SKM-1 treated with dmso at 0.1 percent for 144 hours (cell line): ENCODE measurements at regions not wholly inside any gene's neighbourhood (a gene's known extent, or its start where the extent isn't known, plus 50 kb on each side); places are given as distances from the start of the nearest gene placed in this dataset.
"Not testable (repeated sequence)": the region's sequence is repeated elsewhere in the genome, so short reads cannot be mapped to it uniquely, and the experiment has no call there.

Source experiments
- DNase-seq: peaks from one replicate; lab custom pipeline; 2025; ENCODE audit not compliant: unreplicated experiment; lab: John Stamatoyannopoulos, UW

GRCh38 chr7:114364151-114364550, 50.5 kb upstream of the FOXP2 start:
- no peak for DNase-seq

GRCh38 chr7:114363292-114363691, 51.3 kb upstream of the FOXP2 start:
- no peak for DNase-seq

- no peak for DNase-seq
Measured at GRCh38 chr7:114358911-114359310, 55.7 kb upstream of the FOXP2 start.

- DNase-seq, result no peak
Measured at GRCh38 chr7:114356133-114356532, 58.5 kb upstream of the FOXP2 start.

- DNase-seq, result no peak
Measured at GRCh38 chr7:114354306-114354705, 60.3 kb upstream of the FOXP2 start.

GRCh38 chr7:114345494-114345893, 69.1 kb upstream of the FOXP2 start:
- no peak for DNase-seq

GRCh38 chr7:114343949-114344708, 70.5 kb upstream of the FOXP2 start:
- no peak for DNase-seq

DNA sequence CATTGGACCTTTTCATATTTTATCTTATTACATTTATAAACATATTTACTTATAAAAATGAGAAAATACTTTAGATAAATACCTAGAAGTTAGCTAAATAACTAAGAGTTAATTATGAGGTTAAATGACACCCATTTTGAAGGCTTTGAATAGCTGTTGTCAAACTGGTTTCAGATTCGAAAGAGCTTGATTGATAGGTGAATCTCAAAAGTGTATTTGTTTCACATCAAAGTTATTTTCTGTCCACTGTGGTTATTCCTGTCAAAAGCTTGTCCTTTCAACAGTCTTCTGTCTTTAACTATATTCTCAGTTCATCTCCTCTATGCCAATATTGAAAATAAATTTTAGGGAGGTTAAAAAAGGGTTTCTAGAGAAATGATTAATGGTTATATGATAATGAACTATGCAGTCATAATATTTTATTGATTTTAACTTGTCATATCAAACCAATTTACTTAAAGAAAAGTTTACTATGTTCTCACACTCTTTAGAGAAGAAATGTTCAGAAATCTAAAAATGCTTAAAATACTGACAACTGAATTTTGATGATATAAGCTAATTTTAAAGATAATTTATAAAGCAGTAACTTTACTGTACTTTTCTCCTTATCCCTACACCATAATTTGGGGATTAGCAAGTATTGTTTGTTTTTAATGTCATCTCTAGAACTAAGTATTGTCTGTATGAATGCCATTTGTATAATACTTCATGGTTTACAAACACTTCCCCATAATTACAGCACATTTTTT, 72.0 kb upstream of the FOXP2 start:
- DNase-seq, result no peak

- no peak for DNase-seq
Measured at GRCh38 chr7:114341648-114342047, 73.0 kb upstream of the FOXP2 start.

- DNase-seq, result no peak
Measured at GRCh38 chr7:114334989-114335388, 79.6 kb upstream of the FOXP2 start.

- not testable (repeated sequence) for DNase-seq
Measured at GRCh38 chr7:114329458-114329857, 85.2 kb upstream of the FOXP2 start.

DNA sequence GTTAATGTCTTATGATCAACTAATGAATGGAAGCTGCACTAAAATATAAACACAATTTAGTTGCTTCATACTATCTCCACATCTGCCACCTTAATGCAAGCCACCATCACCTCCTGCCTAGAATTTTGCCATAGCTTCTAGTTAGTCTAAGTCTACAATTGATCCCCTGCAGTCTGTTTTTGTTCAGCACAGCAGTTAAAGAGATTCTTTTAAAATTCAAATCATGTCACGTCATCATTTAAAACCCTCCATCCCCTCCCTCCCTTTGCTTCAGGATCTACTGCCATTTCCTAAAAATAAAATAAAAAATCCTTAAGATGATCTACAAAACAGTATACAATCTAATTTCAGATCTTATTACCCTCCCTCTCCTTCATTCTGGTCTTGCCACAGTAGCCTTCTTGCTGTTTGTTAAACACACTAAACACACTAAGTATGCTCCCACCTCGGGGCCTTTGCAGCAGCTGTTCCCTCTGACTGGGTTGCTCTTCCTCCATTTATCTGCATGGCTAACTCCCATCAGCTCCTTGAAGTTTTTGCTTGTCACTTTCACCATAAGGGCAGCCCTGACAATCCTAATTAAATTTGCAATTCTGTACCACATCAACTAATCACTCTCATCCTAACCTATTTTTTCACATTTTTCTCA, 97.0 kb upstream of the FOXP2 start:
- DNase-seq, result no peak

- no peak for DNase-seq
Measured at GRCh38 chr7:114312649-114313048, 102.0 kb upstream of the FOXP2 start.

GRCh38 chr7:114310345-114311110, 104.1 kb upstream of the FOXP2 start:
- DNase-seq, result no peak

DNA sequence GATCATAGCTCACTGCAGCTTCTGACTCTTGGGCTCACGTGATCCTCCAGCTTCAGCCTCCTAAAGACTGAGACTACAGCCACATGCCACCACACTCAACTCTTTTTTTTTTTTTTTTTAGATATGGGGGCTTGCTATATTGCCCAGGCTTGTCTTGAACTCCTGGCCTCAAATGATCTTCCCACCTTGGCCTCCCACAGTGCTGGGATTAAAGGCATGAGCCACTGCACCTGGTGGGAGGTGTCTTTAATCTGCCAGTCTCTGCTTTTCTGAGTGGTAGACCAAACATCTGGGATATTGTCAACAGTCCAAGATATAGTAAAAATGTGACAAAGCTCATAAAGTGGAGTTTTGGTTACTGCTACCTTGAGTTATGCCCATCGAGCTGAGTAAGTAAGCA, 104.9 kb upstream of the FOXP2 start:
- no peak for DNase-seq

DNA sequence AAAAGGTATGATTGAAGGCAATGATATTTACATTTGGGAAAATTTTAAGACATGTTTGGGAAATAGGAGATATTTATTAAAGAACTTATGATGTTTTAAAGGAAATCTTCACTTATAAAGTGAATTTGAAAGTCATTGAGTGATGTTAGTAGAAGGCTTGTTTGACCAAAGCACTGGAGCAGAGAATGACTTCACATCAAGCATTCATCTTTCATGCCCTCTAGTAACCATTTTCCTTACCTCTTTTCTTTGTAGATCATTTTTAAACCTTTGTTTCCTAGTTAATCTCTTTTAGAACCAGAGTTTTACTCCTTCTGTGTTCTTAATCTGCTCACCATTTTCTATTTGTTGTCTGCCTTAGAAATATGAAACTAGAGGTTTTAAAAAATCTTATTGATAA, 111.3 kb upstream of the FOXP2 start:
- DNase-seq, result no peak

DNA sequence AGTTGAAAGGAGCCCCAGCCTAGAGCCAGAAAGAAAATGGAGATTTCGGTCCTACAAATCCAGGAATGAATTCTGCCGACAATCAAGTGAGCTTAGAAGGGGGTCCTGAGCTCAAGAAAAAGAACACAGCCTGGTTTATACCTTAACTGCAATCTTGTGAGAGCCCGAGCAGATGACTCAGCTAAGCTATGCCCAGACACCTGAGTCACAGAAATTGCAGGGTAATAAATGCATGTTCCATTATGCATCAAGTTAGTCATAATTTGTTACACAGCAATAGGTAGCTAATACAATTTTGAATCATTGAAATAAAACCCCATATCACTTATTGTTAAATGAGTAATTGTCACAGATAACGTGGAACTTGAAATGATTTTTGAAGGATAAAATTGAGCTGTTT, 111.8 kb upstream of the FOXP2 start:
- DNase-seq, result no peak

GRCh38 chr7:114298011-114298410, 116.6 kb upstream of the FOXP2 start:
- DNase-seq, result no peak

DNA sequence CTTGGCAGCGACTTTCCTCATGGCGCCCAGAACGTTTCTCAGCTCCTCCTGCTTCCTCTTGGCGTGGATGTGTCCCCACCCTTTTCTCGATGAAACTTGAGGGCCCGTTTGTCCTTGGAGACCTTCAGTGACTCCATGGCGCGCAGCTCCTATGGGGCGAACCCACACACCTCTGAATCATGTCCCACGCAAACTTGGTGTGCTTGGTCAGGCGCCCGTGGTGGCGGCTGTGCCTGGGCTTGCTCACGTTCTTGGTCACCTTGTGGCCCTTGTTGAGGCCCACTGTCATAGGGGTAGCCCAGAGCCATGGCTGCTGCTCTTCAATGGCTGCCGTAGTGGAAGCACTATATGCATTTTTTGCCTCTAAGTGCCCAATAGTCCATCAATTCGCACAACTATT, 117.5 kb upstream of the FOXP2 start:
- no peak for DNase-seq

GRCh38 chr7:114295522-114295921, 119.1 kb upstream of the FOXP2 start:
- no peak for DNase-seq

GRCh38 chr7:114294036-114294435, 120.6 kb upstream of the FOXP2 start:
- DNase-seq, result no peak
